ENCODE measurements at regions not wholly inside any gene's neighbourhood (a gene's known extent, or its start where the extent isn't known, plus 50 kb on each side); places are given as distances from the start of the nearest gene placed in this dataset.

DNA sequence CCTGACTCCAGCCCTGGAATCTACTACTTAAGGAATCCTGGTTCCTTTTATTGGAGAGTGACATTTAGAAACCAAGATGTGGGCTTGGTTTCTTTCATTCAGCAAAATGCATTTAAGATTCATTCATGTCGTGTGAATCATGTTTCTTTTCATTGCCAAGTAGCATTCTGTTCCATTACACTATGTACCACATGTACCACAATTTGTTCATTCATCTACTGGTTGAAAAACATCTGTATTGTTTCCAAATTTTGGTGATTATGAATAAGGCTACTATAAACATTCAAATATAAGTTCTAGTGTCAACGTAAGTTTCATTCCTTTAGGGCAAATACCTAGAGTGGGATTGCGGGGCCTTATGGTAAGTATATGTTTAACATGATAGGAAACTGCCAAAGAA lies 264.2 kb downstream of the VPS13C start:
- Histone ChIP-seq H4K20me1 (replicated peaks; ENCODE audit: control insufficient read depth, extremely low read depth, insufficient read depth, low read length) (no peaks in the 10 kb centered on the region), H3K9ac (replicated peaks; ENCODE audit: extremely low read depth, insufficient read depth, low read length) (no peak overlapping the region), H3K9me3 (replicated peaks; ENCODE audit: control insufficient read depth, insufficient read depth, low read length) (no peaks in the 10 kb centered on the region), H3K27ac (ENCODE audit: insufficient read depth, low read depth, low read length) (no peak overlapping the region), H3K27me3 (ENCODE audit: control insufficient read depth in 2 of 2, insufficient read depth in 2 of 2, low read length in 2 of 2) (no peaks in the 10 kb centered on the region), H3K4me2 (ENCODE audit: insufficient read depth, low read length) (no peak overlapping the region), H3K9me1 (replicated peaks; ENCODE audit: control insufficient read depth, extremely low read depth, insufficient read depth, low read length) (no peaks in the 10 kb centered on the region), H3K4me1 (ENCODE audit: control insufficient read depth, extremely low read depth, insufficient read depth, low read length) (no peaks in the 10 kb centered on the region), H3K79me2 (ENCODE audit: control insufficient read depth, insufficient read depth, low read length) (no peaks in the 10 kb centered on the region), H3K36me3 (ENCODE audit: control insufficient read depth in 2 of 2, extremely low read depth in 1 of 2, insufficient read depth in 2 of 2, low read length in 2 of 2) (no peaks in the 10 kb centered on the region), H2AFZ (ENCODE audit: low read depth, low read length) (no peak overlapping the region), H3K4me3 (replicated peaks in 1 of 3; ENCODE audit: insufficient read depth in 1 of 3, low read depth in 1 of 3, low read length in 3 of 3) (no peak overlapping the region)
- ChIA-PET POLR2A (no interaction called here), CTCF (no interaction called here)
- TF ChIP-seq FOS (IDR thresholded peaks at IDR 0.05; ENCODE audit: borderline replicate concordance, insufficient read depth, low read length) (no peak), EZH2 (IDR thresholded peaks at IDR 0.05; ENCODE audit: borderline replicate concordance, low read depth, low read length, severe bottlenecking) (no peak), JUN (IDR thresholded peaks at IDR 0.05; ENCODE audit: borderline replicate concordance, insufficient read depth, insufficient read length, low read depth) (no peak)
- TF ChIP-seq, protein P1, sequence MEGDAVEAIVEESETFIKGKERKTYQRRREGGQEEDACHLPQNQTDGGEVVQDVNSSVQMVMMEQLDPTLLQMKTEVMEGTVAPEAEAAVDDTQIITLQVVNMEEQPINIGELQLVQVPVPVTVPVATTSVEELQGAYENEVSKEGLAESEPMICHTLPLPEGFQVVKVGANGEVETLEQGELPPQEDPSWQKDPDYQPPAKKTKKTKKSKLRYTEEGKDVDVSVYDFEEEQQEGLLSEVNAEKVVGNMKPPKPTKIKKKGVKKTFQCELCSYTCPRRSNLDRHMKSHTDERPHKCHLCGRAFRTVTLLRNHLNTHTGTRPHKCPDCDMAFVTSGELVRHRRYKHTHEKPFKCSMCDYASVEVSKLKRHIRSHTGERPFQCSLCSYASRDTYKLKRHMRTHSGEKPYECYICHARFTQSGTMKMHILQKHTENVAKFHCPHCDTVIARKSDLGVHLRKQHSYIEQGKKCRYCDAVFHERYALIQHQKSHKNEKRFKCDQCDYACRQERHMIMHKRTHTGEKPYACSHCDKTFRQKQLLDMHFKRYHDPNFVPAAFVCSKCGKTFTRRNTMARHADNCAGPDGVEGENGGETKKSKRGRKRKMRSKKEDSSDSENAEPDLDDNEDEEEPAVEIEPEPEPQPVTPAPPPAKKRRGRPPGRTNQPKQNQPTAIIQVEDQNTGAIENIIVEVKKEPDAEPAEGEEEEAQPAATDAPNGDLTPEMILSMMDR (IDR thresholded peaks at IDR 0.05; ENCODE audit: extremely low read depth in 1 of 2, insufficient read depth in 1 of 2, low read depth in 1 of 2, low read length in 2 of 2): no peak
- FAIRE-seq (no peak), DNase-seq (ENCODE audit: low read depth, low spot score) (no peak)
- dilution Hi-C loops (cut with MboI; ENCODE audit: extremely low pct_ligation_motif_present, low sequenced_read_pairs) (no loop called here), intact Hi-C loops (cut with micrococcal nuclease) (no loop called here)
- no TSS peak for BruUV-seq (replicated peaks)

GRCh38 chr15:61794881-61795280 lies 265.4 kb downstream of the VPS13C start:
- no TSS peak for BruUV-seq (replicated peaks)
- intact Hi-C loops (cut with micrococcal nuclease) (no loop called here), dilution Hi-C loops (cut with MboI; ENCODE audit: extremely low pct_ligation_motif_present, low sequenced_read_pairs) (no loop called here)
- no peaks in the 10 kb centered on the region for H3K79me2 ChIP-seq (ENCODE audit: control insufficient read depth, insufficient read depth, low read length)
- no peak overlapping the region for H3K9ac ChIP-seq (replicated peaks; ENCODE audit: extremely low read depth, insufficient read depth, low read length)
- no peaks in the 10 kb centered on the region for H3K9me3 ChIP-seq (replicated peaks; ENCODE audit: control insufficient read depth, insufficient read depth, low read length)
- ChIA-PET POLR2A (no interaction called here), CTCF (no interaction called here)
- no peaks in the 10 kb centered on the region for H3K36me3 ChIP-seq (ENCODE audit: control insufficient read depth in 2 of 2, extremely low read depth in 1 of 2, insufficient read depth in 2 of 2, low read length in 2 of 2)
- no peak overlapping the region for H3K4me3 ChIP-seq (replicated peaks in 1 of 3; ENCODE audit: insufficient read depth in 1 of 3, low read depth in 1 of 3, low read length in 3 of 3)
- DNase-seq (ENCODE audit: low read depth, low spot score) (no peak), FAIRE-seq (no peak)
- H2AFZ ChIP-seq (ENCODE audit: low read depth, low read length): no peak overlapping the region
- no peaks in the 10 kb centered on the region for H3K27me3 ChIP-seq (ENCODE audit: control insufficient read depth in 2 of 2, insufficient read depth in 2 of 2, low read length in 2 of 2)
- no peak overlapping the region for H3K27ac ChIP-seq (ENCODE audit: insufficient read depth, low read depth, low read length)
- H3K9me1 ChIP-seq (replicated peaks; ENCODE audit: control insufficient read depth, extremely low read depth, insufficient read depth, low read length): no peaks in the 10 kb centered on the region
- no peak overlapping the region for H3K4me2 ChIP-seq (ENCODE audit: insufficient read depth, low read length)
- H4K20me1 ChIP-seq (replicated peaks; ENCODE audit: control insufficient read depth, extremely low read depth, insufficient read depth, low read length): no peaks in the 10 kb centered on the region
- no peaks in the 10 kb centered on the region for H3K4me1 ChIP-seq (ENCODE audit: control insufficient read depth, extremely low read depth, insufficient read depth, low read length)
- TF ChIP-seq JUN (IDR thresholded peaks at IDR 0.05; ENCODE audit: borderline replicate concordance, insufficient read depth, insufficient read length, low read depth) (no peak), GATA2 (IDR thresholded peaks at IDR 0.05; ENCODE audit: insufficient read depth, insufficient read length, low read depth, low read length) (no peak), POLR2AphosphoS5 (IDR thresholded peaks at IDR 0.05; ENCODE audit: insufficient read depth, low read depth, low read length) (no peak), FOS (IDR thresholded peaks at IDR 0.05; ENCODE audit: borderline replicate concordance, insufficient read depth, low read length) (no peak), POLR2A (IDR thresholded peaks at IDR 0.05; ENCODE audit: low read depth, low read length) (no peak), MYC (IDR thresholded peaks at IDR 0.05; ENCODE audit: low read depth, low read length) (no peak), EZH2 (IDR thresholded peaks at IDR 0.05; ENCODE audit: borderline replicate concordance, low read depth, low read length, severe bottlenecking) (no peak)
- TF ChIP-seq, protein P2, sequence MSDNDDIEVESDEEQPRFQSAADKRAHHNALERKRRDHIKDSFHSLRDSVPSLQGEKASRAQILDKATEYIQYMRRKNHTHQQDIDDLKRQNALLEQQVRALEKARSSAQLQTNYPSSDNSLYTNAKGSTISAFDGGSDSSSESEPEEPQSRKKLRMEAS (IDR thresholded peaks at IDR 0.05; ENCODE audit: insufficient read depth, insufficient read length): no peak
- TF ChIP-seq, protein P1 (IDR thresholded peaks at IDR 0.05; ENCODE audit: extremely low read depth in 1 of 2, insufficient read depth in 1 of 2, low read depth in 1 of 2, low read length in 2 of 2): no peak
